ENCODE measurements at regions not wholly inside any gene's neighbourhood (a gene's known extent, or its start where the extent isn't known, plus 50 kb on each side); places are given as distances from the start of the nearest gene placed in this dataset.

DNA sequence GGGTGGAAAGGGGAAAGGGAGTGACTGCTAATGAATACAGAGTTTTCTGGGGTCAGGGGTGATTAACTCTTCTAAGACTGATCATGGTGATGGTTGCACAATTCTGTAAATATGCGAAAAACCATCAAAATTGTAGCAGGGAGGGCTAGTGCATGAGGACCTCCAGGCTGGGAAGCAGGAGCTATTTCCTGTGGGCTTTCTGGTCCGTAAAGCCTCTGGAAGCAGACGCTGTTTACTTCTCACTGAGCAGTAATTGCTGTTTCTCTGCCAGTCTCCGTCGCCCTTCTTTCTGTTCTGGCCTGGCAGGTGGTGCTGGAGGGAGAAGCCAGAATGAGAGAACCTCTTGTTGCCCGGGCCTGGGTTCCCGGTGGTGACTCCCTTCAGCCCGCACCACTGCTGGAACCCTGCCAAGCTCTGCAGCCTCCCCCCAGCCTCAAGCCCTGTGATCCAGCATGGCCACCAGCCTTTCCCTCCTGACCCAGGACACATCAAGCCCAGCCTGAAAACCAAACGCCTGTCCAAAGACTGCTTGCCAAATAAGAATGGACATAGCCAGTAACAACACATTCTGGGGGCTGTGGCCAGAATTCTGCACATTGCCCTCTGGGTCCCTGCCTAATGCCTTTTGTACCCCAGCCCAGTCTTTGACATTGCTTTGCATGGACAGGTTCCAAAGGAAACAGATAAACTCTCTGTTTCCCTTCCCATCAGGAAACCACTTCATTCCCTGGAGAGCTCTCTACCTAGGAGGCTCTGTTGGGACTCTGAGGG, 201.0 kb upstream of the NAV2 start:
- DNase-seq, result peak; percentile 7

DNA sequence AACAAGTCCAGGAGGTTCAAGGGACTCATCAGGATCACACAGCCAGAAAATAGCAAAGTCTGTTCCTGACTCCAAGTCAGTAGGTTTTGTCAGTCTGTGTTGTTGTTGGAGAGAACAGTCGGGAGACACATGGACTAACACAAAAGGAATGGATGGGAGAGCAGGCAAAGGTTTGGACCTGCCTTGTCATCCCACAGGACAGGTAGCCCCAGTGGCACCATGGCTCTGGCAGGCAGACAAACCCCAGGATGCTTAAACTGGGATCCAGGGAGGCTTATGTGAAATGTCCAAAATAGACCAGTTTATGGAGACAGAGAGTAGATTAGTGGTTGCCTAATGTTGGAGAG, 201.6 kb upstream of the NAV2 start:
- no peak for DNase-seq

DNA sequence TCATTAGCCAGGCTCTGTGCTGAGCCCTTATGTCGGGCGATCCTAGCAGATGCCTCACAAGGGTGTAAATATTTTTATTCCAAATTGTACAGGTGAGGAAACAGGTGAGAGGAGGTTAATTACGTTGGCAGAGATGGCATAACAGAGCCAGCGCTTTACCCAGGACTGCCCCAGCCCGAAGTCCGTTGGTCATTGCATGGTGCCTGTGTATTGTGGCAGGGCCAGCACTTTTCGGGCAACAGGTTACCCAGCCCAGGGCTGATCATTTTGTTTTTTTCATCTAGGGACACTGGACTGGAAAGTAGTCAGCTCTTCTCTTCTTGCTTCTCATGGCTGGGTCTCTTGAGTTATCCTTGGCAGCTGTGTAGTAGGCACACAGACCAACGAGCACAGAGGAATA, 202.2 kb upstream of the NAV2 start:
- no peak for DNase-seq

DNA sequence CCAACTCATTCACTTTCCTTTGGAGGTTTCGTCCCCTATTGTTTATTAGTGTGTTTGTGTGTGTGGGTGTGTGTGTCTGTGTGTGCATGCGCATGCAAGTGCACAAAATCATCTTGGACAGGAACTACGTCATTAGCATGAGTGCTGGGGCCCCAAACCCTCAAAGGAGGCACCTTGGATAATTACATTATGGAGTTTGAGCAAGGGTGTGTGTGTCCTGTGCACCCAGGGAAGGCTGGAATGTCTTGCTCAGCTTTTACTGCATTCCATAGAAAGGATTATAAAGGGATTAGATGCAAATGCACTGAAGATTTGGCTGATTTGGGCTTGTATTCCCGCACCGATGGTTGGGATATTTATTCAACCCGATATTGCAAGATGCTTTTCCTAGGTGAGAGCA, 203.4 kb upstream of the NAV2 start:
- DNase-seq, result no peak

DNA sequence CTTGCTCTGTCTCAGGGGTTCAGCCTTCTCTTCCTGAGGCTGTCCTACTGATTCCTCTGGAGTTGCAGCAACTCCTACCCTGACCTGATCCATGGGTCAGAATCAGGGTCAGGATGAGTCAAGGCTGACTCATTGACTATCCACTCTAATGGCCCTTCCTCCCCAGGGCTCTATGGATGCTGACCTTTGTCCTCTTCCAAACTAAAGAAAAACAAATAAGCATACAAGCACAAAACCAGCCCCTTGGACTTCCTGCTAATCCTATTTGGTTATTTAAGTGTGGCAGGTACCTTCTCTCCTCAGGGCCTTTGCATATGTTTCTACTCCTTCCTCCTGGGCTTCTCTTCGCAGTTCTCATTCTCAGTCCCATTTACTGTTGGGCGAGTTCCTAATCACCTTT, 204.5 kb upstream of the NAV2 start:
- no peak for DNase-seq

DNA sequence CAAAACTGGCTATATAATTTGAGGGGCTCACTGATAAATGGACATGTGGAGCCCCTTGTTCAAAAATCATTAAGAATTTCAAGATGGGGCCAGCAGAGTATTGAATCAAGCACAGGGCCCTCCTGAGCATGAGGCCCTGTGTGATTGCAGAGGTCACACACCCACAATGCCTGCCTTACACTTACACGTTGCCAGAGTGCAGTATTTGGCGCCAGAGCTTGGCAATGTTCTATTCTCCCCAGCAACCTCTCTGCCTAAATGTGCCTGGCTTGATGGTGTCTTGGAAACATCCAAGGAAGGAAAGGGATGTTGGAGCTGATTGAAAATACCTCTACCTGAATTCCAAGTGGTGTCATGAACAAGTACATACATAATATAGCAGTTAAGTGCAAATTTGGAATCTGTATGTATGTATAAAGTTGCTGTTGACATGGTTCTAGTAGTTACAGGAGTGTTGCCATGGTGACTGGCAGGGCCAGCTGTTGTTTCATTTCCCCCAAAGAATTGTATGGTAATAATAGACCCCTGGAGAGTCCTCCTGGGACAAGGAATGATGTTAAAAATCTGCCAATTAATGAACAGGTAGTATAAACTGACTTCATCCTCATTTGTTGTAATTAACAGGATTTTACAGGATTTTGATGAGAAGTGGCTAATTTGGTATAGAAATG, 205.7 kb upstream of the NAV2 start:
- DNase-seq, result no peak

DNA sequence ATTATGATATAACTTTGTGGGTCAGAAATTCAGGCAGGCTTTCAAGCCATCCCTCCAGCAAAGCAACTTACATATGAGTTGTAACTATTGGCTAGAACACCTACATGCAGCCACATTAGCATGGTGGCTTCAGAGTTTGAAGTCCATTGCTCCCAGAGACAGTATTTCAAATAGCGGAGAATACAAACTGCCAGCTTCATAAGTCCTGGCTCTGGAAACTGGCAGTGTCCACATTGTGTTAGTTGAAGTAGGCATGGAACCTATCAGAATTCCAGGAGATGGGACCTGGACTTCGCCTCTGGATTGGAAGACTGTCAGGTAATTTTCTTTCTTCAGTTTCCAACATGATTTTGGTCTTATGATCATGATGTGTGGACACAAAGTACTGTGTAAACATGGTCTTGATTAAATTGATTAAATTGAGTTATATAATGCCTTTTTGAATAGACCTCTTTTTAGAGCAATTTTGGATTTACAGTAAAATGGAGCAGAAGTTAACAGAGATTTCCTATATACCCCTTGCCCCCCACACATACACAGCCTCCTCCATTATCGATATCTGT, 209.9 kb upstream of the NAV2 start:
- no peak for DNase-seq

DNA sequence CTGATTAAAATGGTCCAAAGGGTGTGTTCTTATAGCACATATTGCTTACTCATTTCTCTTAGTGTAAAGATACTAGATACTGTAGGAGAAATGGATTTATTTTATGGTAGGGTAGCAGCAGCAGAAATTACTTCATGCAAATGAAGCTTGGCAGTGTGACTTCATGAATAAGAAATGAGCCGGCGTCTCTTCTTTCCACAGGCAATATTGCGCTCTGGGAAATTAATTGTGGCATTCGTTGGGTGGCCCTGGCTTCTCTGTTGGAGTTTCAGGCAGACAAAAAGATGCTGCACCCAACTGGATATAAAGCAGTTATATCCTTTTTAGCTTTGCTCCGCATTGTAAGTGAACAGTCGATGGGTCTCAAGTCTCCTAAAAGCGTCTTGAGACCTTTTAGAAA, 211.0 kb upstream of the NAV2 start:
- DNase-seq, result no peak

DNA sequence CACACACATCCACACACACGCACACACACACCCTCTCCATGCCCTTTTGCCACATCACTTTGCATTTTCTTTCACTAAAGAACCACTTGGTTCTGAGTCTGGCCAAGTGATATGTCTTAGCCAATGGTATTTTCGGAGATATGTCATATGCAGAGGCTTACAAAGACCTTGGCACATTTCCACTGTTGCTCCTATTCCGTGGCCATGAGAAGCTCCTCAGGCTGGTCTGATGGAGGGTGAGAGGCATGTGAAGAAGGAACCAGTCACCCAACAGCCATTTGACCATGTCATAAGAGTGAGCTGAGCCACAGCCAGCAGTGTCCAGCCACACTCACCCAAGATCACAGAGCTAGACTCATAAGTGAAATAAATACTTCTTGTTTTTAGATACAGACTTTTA, 212.6 kb upstream of the NAV2 start:
- DNase-seq, result no peak

DNA sequence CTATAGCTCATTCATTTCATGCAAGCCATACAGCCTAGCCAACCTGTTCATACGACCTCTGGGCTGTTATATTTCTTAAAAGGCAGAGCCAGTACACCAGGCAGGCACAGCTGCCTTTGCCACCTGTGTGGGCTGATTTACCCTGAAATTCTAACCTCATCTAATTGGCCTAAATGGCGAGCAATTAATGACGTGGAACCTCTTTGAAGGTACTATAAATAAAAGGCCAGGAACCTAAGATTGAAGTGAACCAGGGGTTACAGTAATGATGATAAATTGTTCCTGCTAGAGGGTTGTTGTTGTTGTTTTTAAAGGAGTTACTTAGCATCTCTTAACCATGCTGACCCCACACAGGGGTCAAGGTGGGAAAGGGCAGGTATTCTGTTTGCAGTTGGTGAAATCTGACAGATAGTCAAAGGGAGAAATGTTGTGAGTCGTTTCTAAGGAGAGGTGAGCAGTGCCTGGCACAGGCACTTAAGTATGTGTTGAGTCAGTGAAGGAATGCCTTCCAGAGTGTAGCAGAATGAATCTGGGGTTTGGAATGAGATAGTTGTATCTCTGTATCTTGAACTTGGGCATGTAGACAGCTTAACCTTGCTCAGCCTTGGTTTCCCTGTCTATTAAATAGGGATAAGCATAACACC, 213.5 kb upstream of the NAV2 start:
- peak; percentile 7 for DNase-seq

DNA sequence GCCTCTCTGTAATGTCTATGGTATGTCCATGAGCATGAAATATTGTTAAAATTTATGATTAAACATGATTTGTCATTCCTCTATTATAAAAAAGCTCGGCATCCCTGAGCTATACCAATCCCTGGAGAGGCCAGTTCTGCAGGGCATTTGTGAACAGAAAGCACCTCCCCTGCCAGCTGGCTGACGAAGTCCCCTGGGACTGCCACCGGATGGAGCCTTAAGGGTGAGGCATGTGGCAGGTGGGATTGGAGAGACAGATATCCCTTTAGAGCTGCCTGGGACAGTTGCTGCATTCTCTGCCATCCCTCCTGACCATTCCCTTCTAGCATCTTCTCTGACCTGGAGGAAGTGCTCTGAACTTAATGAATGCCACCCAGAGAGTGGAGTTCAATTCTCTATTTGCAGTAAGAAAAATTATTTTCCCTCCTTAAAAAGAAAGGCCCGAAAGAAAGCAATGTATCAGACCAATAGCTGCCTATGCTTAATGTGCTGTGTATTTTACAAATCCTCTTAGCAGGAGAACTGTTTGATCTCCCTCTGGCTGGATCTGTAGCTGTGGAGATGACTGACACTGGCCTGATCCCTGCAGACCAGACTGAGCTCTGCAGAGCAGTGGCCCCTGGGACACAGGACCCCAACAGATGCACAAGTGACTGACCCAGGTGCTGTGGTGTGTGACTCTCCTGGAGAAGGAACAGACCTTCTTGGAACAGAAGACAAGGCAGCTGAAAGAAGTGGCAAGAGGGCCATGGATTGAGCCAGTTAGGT, 219.0 kb upstream of the NAV2 start:
- no peak for DNase-seq

DNA sequence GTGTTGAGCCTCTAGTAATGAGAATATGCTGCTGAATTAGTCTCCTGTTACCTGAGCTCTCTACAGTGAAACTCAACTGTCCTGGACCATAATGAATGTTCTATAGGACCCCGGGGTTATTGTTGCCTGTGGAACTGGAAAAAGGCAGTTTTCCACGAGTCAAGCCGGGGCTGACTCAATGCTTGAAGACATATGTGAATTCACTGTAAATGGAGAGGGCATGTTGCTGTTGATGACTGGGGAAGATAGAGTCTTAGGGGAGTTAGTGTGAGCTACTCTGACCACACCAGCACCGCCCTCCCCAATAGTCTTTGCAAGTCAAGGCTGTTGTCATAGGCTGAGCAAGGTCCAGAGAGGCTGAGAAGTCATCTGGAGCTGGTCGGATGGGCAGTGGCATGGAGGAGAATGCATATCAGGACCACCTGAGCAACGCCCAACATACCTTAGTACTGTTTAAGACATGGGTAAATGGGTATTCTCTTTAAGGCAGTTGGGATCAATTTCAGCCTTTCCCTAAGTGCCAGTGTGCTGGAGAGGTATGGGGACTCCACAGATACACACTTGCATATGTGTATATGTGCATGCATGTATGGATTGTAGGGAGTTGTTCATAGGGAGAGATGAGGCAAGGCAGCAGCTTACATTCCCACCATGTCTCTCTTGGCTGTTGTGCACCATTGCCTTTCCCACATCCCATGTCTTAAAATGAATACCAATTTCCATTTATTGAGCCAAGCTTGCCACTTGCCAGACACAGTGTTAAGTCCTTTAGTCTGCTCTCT, 230.1 kb upstream of the NAV2 start:
- no peak for DNase-seq

DNA sequence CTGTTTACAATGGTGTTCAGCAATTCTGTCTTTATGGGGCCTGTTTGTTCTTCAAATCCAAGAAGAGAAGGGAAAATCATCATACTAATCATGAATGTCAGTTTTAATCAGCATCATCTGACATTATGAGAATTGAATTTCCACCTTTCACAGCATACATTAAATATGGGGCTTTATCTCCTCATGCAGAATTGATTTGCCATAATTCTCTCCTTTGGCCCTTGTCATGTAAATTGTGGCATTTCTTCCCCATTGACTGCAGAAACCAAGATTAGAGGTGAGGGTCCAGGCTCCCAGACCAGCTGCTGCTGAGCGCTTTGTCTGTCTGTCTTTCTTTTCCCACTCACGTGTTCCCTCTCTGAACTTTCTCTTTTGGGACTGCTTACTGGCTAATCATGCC, 232.1 kb upstream of the NAV2 start:
- DNase-seq, result no peak

DNA sequence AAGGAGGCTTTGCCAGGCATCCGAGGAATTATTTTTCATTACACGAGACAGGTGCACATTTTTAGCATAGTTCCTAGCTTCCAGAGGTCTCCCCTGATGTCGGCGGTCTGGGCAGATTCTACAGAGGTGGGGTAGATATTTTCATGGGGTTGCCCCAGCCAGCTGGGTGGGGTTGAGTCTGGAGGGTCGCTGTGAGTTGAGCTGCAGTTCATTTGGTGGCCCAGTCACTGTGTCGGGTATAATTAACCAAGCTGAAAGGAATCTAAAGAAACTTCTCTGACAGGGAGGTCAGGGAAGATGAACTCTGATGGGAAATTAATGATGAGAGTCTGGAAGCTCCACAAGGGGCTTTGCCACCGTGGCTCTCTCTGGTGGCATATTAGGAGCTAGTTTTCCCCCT, 233.7 kb upstream of the NAV2 start:
- no peak for DNase-seq

DNA sequence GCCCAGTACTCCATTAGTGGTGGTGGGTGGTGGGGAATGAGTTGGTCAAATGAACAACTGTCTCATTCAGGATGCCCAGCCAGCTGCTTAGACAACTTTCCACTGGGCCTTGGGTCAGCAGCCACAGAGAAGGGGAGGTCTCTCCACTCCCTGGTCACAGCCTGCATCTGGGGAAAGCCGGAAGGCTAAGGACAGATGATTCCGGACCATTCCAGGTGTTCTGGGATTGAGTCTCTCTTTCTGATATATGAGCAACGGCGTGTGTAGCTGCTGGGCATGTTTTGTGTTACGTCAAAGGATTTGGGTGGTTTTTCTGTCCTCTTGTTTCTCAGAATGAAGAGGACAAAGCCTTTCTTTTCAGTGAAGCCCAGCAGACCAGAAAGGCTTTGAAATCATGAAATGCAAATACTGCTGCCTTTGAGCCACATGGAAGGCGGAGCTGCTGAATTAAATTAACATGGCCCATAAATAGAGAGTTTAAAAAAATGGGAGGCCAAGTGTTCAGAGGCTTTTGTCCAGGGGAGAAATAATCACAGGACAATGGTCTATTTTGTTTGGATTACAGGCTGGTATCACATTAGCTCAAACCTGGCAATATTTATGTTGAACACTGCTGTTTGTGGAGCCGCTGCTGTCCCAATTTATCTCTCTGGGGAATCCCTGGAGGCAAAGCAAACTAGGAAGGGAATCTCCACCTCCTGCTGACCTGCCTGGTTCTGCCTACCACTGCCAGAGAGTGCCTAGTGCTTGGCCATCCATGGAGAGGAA, 234.4 kb upstream of the E2F8 start:
- DNase-seq, result no peak

DNA sequence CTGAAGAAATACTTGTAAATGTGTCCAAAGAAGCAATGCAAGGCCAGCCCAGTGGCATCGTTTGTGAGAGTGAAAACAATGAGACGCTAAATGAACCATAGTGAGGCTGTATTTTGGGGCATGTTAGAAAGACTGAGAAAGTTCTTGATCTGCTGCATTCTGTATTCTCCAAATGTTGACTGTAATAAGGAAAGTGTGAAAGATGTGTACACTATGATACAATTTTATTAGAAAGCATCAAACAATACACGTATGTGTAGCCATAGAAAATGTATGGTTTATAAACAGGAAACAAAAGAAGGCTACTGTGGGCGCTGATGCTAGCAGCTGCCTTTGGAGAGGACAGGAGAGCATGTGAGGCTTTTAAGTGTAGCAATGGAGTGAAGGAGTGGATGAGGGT, 233.5 kb upstream of the E2F8 start:
- no peak for DNase-seq

DNA sequence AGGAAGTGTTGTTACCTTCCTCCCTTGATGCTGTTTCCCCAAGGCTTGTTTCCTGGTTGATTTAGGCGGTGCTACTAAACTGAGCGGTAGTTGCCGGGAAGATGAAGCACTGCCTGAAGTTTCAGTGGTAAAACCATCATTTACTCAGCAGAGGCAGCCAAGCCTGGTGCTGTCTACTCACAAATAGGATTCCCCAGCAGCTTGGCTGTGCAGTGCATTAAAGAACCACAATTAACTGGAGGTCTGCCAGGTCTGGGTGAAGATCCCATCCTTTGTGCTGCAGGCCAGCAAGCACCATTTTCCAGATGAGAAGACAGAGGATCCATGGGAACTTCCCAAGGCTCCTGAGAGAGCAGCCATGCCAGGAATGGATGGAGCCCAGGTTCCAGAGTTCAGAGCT, 231.9 kb upstream of the E2F8 start:
- DNase-seq, result no peak

DNA sequence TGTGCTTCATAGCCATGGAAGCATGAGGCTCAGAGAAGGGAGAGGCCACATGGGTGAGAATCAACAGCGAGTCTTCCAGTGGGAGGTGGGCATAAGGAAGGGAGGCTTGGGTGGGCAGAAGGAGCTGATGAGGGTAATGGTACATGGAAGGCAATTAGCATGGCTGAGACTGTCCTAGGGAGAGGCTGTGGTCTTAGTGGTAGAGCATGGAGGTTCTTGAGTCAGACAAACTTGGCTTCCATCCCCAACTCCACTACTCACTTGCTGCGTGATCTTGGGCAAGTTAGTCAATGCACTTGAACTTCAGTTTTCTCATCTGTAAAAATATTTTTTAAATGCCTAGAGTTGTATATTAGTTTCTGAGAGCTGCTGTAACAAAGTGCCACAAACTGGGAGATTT, 227.2 kb upstream of the E2F8 start:
- no peak for DNase-seq

DNA sequence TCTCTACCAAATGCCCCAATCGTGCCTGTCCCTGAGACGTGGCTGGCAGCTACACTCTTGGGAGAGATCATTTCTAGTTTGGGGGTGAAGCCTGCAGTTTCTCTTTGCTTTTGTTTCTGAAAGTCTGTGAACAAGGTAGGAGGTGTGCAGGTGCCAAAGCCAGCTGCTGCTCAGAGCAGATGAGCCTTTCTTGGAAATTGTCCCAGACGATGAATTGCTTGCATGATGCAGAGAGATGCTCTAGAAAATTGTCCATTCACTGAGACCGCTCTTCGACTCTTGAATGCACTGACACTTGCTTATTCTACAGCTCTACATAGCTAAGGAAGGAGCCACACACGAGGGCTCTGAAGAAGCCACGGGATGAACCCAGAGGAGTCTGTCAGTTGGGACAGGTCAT, 225.6 kb upstream of the E2F8 start:
- no peak for DNase-seq

DNA sequence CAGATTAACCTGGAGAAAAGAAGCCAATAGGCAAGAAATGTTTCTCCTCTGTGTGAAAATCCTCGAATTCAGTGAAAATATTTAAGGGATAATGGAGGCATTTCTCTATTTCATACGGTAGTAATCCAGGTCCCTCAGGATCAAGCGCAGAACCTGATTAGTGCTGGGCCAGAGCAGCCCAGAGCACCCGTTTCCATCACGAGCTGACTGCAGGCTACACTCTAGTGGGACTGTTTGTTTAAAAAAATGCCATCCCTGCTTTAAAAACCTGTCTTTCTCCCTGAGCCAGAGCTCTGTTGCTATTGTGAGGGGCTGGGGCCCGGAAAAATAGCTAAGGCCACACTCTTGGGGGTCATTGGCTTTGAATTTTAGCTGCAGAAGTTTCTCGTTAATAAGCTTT, 223.2 kb upstream of the E2F8 start:
- no peak for DNase-seq

DNA sequence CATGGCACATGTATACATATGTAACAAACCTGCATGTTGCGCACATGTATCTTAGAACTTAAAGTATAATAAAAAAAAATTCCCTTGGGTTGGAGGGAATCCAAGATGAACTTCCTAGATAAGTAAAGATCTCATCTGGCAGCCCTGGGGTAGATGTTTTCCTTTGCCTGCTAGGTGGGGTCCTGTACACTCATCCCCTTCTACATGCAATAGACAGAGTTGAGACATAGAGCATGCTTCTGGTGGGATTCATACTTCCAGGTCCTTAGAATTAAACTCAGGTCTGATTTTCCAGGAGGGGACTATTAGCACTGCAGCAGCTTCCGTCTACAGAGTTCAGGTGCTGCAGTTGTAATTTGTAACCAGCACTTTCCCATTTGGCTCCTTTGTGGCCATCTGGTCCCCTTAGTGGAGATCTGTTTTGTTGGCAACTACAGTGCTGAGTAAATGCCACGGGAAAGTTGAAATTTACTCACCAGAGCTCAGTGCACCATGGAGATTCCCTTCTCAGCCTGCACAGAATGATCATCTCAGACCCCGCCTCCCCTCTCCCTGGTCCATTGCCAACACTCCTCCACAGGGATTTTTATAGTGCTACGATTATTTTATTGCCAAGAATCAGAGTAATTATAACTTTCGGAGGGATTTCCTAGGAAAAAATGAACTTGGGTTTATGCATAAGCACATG, 220.1 kb upstream of the E2F8 start:
- no peak for DNase-seq

All from DMS79 (cell line).